NCI-H2029 (cell line): ENCODE measurements at regions not wholly inside any gene's neighbourhood (a gene's known extent, or its start where the extent isn't known, plus 50 kb on each side); places are given as distances from the start of the nearest gene placed in this dataset.
A peak's percentile ranks its signal among the peaks of the same experiment; 100 is the strongest.

Source experiments
- DNase-seq: peaks from one replicate; lab custom pipeline; 2025; lab: John Stamatoyannopoulos, UW

DNA sequence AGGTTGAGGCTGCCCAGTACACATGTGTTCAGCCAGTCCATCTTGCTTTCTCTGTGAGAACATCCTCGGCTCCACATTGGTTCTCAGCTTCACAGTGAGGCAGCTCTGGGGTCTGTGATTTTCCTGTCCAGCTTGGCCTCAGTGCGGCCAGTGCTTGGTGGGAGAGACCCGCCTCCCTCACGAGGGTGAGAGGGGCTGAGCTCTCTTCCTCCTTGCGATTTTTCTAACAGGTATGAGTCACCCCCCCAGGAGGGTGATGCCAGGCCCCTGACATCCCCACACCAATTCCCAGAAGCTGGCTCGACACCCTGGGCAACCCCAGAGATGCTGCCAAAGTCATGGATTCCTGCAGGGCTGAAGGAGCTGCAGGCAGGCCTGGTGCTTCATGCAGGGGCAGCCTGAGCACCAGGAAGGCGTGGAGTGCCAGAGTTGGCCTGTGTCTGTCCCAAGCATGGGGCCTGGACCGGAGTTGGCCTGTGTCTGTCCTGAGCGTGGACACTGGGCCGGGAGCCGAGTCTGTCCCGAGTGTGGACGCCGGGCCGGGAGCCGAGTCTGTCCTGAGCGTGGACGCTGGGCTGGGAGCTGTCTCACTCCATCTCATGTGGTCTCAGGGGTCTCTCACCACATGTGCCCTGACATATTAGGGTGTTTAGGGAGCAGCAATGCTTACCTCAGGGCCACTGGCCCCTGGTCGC is 408.6 kb upstream of the IRX4 start:
- DNase-seq = no peak

DNA sequence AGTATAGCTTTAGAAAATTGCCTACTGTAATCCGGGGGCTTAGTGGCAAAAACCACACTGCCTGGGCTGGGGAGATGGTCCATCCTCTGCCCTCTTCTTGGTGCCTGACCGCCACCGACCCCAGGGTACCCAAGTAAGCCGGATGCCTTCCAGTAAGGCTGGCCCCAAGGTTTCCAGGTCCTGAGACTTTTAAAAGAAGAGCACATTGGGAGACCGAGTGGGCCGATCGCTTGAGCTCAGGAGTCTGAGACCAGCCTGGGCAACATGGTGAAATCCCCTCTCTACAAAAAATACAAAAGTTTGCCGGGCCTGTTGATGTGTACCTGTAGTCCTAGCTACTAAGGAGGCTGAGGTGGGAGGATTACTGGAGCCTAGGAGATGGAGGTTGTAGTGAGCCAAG is 406.7 kb upstream of the IRX4 start:
- no peak for DNase-seq

DNA sequence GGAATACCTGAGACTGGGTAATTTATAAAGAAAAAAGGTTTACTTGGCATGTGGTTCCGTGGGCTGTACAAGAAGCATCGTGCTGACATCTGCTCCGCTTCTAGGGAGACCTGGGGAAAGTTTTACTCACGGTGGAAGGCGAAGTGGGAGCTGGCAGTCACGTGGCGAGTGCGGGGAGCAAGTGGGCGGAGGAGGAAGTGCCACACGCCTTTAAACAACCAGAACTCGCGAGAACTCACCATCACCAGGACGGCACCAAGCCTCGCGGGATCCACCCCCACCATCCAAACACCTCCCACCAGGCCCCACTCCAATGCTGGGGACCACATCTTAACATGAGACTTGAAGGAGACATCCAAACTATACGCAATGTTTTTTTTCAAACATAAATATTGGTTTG is 406.2 kb upstream of the IRX4 start:
- no peak for DNase-seq

DNA sequence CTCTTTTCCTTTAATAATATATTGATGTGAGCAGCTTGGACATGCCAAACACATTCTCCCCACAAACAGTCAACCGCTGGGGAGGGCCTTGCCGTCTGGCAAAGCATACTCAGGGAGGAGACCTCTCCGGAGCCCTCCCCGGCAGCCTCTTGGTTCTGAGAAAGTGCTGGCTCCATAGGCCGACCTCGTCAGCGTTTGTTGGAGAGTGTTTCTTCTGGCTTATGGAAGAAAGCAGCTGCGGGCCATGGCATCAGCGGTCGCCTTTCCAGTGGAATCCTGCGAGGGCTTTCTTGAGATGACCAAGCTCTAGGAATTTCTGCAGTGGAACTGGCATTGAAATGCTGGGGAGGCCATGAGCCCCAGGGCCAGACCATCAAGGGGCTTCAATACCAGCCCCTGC is 405.7 kb upstream of the IRX4 start:
- no peak for DNase-seq

DNA sequence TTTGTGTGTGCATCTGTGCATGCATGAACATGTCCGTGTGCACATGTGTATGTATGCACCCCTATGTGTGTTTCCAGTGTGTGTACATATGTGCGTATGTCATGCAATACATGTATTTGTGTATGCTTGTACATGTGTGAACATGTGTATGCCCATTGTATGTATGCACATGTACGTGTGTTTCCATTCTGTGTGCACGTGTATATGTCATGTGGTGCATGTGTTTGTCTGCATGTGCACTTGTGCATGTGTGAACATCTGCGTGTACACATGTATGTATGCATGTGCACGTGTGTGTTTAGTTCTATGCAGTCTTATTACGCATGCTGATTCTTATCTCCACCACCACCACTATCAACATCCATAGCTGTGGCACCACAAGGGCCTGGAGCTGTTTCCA is 403.5 kb upstream of the IRX4 start:
- DNase-seq = no peak

DNA sequence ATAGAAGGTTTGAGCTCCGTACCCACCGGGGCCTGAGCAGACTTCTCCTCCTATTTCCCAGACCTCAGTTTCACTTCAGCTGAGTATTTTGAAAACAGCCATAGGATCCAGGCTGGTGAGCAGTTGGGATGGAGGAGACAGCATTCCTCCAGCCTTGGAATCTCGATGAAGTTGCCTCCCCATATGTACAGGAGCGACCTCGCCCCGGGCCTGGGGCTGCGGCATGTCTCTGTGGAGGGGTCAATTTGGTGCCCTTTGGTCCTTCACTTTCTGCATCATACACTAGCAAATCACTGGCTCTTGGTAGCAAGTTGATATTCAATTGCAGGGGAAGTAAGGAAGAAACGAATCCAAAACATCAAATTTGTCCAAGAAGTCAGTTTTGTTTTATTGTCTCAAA is 402.0 kb upstream of the IRX4 start:
- no peak for DNase-seq

DNA sequence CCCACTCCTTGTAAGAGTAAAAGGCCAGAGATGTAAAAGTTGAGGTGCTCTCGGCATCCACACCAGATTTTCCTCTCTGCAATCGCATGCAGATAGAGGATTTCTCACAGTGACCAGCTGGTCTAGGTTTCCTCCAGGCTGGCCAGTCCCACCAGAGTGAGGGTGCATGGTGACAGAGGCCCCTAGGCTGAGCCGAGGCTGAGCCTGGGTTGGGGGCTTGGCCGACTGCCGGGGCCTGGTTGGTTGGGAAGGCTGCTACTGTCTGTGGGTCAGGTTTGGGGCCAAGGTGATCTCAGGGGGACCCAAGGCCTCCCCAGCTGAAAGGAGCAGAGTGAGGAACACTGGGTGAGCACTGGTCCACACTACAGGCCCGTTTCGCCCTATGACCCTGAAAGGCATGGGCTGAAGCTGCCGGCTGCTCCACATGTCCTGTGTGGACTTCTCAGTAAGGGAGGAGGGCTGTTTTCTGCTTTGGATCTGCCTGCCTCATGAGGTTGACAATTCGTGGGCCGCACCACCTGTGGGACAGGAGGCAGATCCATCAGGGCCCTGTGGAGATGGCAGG is 400.8 kb upstream of the IRX4 start:
- DNase-seq = no peak

DNA sequence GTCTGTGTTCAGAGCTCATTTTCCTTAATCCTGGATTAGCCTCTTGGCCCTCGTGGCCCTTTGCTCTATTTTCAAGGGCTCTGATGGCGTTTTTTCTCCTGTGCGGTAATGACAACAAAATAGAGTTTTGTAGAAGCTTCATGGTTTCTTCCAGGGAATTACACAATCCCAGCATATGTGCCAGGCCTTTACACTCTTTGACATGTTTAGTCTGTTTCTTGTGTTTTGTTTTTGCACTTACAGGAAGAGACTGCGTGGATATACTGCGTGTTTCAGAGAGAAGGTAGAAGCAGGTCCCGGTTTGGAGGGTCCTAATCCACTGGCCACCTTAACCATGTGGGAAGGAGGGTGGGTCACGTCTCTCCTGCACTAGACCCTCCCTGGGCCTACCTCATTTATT is 400.2 kb upstream of the IRX4 start:
- no peak for DNase-seq

DNA sequence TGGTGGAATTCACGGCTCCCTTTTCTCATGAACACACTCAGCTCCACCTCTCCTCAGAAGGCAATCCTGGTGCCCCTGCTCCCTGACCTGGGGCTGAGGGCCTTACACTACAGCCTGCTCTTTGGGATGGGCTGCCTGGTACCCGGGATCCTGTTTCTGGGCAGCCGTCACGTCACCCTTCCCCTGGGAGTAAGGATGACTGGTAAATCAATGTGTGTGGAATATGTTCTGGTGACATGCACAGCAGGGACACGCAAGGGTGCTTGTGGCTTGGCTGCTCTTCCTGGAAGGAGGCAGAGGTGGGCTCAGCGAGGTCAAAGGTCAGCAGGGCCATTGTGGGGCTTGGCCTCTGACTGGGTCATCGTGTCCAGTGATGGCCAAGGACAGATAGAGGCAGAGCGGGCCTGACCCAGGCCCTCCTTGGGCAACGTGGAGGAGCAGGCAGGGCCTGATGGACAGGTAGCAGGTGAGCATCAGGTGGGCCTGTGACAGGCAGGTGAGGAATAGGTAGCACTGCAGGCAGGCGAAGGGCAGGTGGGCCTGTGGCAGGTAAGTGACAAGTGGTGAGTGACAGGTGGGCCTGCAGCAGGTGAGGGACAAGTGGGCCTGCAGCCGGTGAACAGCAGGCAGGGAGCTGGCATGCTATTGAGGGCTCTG is 399.4 kb upstream of the IRX4 start:
- DNase-seq = no peak

DNA sequence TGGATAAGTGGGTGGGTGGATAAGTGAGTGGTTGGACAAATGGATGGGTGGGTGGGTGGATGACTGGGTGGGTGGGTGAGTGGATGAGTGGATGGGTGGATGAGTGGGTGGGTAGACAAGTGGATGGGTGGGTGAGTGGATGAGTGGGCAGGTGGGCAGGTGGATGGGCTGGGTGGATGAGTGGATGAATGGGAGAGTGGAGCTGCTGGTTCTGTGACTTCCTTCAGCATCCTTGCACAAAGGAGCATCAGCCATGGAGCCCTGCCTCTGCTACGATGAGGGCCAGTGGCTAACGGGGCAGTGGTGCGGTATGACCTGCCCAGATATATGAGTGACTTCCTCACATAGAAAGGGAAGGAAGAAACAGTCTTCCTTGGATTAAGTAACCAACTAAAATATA is 398.7 kb upstream of the IRX4 start:
- DNase-seq = no peak

DNA sequence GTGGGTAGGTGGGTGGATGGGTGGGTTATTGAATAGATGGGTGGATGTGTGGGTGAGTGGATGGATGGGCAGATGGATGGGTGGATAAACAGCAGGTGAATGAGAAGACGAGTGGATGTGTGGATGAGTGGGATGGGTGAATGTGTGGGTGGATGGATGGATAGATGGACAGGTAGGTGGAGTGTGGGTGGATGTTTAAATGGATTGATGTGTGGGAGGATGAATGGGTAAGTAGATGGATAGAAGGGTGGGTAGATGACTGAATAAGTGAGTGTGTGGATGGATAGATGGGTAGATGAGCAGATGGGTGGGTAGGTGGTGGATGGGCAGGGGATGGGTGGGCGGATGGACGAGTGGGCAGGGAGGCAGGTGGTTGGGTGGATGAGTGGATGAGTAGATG is 397.6 kb upstream of the IRX4 start:
- DNase-seq = no peak

DNA sequence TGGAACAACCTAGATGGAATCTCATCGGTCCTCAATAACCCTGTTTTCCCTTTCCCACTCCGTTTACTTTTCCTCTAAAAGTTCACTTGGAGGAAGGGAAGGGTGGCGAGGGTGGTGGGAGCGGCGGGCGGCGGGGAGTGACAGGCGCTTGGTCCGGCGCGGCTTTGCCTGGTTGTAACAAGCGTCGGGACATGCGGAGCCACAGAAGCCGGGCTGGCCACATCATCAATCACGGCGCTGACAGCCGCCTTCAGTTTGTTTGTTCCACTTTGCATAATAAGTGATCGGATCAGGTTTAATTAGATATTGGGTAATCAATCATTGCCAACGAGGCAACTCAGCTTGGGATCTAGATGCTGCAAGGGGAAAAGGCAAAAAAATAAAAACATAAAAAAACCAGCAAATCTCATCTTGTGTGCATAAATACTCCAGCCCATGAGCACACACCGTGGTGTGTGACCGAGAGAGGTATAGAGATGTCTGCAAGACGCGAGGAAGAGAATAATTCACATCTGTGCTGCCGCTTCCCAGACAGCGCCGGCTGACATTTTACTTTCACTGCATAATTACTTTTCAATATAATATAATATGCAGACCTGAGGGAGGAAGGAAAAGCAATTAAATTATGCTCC is 396.2 kb upstream of the IRX4 start:
- no peak for DNase-seq

DNA sequence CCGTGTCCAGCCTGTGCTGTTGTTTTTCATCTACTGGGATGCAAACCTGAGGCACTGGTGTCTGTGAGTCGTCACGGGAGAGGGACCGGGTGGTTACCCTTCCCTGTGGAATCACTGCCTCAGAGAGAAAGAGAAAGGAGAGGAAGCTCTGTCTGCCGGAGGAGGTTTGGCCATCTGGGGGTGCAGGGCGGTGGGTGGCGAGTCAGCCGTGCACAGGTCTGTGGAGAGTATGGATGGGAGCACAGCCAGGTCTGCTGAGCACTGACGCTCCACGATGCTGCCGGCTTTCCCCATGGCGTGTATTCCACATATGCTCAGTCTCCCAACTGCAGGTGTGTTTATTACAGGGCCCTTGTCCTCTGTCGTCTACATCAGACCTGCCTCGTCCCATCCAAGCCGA is 395.2 kb upstream of the IRX4 start:
- DNase-seq = no peak

DNA sequence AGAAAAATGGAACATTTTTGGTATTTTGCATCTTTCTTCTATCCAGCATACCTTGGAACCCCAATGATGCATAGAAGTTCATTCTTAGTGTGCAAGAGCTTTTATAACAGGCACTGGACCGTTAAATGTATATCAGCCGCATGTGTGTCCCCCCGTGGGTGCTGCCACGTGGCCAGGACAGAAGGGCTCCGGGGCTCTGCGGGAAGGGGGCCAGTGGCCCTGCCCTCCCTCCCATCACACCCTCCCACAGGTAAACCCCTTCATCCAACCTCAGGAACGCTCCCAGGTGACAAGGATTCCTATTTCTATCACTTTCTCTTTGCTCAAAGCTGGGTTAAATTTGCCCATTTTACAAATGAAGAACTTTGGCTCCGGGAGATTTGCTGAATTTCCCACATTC is 393.4 kb upstream of the IRX4 start:
- no peak for DNase-seq

DNA sequence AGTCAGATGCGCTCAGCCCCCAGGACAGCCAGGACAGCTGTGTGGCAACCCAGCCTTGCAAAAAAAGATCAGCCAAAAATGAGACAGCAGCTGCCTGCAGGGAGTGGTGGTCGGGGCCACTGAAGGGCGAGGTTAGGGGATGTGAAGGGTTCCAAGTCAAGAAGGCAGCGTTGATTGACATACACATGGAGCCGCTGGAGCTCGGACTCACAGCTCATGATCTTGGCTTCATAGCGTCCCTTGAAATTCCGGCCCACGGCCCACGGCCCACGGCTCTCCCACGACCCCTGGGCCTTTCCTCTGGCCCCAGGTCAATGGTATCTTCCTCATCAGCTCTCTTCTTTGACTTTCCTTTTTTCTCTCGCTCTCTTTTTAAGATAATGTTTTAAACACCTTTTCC is 390.0 kb upstream of the IRX4 start:
- no peak for DNase-seq

DNA sequence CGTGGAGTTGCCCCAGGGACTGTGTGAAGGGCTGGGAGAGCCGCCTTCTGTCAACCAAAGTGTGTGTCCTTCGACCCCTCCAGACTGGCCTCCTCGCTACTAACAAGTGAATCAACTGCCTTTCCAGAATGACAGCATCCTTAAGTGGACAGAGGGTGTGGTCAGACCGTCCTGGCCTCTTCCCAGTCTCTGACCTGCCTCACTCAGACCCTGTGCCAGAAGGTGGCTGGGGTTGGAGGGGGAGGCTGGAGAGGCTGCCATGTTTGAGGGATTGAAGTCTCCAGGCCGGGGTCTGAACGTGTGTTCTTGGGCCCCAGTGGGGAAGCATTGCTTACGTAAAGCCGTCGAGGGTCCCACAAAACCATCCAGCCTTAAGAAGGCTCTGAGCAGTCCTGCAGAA is 389.3 kb upstream of the IRX4 start:
- DNase-seq = no peak

DNA sequence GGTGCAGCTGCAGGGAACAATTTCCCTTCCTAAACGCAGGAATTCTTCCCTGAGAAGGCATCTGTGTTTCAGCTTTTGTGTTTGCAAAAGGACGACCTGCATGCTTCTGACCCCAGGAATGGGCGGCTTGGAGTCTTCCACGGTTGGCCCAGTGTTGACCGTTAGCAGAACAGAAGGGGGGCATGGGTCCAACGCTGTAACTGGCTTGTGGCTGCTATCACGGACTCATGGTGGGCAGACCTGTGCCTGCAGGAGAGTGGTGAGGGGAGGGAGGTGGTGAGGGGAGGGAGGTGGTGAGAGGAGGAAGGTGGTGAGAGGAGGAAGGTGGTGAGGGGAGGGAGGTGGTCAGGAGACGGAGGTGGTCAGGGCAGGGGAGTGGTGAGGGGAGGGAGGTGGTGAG is 388.6 kb upstream of the IRX4 start:
- no peak for DNase-seq

DNA sequence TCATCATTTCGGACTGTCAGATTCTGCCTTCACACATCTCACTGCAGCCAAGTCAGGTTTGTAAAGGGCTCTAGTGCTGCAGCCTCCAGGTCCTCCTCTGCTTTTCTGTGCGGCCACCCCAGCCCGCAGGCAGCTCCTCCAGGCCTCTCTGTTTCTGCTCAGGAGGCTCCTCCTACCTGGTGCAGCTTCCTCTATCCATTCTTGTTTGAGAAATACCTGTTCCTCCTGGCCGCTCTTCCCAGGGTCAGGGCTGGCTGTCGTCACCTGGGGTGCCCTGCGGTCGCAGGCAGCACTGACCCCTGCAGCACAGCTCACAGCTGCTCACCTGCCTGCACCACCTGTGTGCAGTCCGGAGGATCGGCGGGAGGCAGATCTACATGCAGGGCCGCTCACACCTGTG is 387.7 kb upstream of the IRX4 start:
- DNase-seq = no peak

DNA sequence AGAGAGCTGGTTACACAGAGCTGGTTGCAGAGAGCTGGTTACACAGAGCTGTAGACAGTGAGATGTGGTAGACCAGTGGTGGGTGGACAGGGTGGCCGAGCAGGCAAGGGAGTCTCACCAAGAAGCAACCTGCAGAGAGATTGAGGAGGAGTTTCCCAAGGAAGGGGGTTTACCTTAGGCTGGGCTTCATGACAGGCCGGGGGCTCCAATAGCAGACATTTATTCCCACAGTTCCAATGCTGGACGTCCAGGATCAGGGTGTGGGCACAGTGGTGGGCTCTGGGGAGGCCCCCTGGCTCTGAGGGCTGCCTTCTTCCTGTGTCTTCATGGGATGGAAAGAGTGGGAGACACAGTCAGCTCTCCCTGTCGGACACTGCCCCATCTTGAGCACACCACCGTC is 386.9 kb upstream of the IRX4 start:
- no peak for DNase-seq

DNA sequence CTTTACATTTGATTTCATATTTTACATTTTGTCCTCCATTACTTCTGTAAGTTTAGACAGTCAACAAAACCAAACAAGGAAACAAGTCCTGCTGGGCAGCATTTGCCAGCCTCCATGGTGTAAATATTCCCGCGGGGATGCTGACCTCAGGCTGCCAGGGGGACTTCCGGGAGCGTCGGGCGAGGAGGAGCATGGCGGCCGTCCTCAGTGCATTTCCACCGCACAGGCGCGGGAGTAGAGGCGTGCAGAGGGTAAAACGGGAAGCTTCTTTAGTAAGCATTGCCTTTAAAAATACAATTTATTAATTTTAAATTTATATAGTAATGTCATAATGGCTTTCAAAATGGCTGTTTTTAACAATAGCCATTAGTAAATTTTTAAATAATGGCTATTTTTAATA is 385.3 kb upstream of the IRX4 start:
- no peak for DNase-seq

DNA sequence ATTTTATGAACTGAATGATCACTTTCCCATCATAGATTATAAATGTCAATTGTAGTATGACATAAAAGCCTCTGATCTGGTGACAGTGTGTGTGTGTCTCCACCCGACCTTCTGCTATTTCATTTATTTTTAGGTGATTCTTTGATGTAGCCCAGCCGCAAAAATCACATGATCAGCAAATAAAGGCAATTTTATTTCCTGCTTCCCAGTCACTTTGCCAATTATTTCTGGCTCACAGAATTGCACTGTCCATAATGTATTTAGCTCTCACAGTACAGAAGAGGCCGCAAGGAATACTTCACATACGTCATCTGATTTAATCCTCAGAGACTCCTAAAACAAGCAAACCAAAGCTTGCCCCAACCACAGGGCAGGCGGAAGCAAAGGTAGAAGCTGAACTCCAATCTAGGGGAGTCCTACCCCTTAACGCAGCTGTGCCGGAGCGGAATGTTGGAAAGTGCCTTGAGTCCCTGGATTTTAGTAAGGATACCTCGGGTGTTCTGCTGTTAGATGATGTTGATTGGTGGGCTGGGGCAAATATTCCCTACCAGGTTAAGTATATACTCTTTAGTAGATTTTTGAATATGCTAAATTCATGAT is 384.0 kb upstream of the IRX4 start:
- peak; percentile 84 for DNase-seq

DNA sequence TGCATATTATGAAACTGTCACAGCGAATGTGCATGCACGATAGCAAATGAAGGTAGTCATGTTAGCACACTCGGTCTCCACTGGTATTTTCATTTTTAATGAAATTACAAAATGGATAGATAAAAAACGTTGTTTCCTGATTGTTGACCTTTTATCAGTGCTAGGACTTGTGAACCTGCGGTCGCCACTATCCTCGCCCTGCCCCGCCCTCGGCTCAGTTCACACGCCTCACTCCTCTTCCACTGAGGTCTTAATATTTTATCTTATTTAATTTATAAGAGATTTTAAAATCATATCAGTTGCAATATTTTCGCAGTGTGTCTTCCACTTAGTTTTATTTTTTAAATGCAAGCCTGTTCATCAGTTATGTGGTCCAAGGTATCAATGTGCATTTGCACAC is 382.6 kb upstream of the IRX4 start:
- no peak for DNase-seq

DNA sequence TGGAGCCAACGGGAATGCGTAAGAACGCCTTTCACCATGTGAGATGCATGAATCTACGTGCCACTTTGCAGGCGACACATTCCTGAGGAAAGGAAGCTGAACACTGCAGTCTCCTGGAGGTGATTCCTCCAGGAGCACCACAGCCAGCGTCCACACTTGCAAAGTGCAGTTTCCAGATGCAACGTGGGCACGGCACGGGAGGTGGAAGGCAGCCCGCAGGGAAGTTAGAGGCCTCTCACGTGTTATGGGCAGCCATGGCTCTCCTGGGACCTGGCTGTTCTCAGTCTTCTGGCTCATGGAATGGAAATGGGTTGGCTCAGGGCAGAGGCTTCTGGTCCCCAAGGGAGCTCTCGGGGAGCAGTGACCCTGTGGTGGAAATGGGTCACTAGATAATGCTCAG is 381.0 kb upstream of the IRX4 start:
- DNase-seq = no peak
